HG03460 (cell line): ENCODE measurements at regions not wholly inside any gene's neighbourhood (a gene's known extent, or its start where the extent isn't known, plus 50 kb on each side); places are given as distances from the start of the nearest gene placed in this dataset.
"Not testable (repeated sequence)": the region's sequence is repeated elsewhere in the genome, so short reads cannot be mapped to it uniquely, and the experiment has no call there.

Experiments
- ATAC-seq: cut with Tn5 transposase; IDR thresholded peaks from one replicate; pipeline ENCODE4 v1.9.1; 2021; ENCODE audit not compliant: unreplicated experiment

DNA sequence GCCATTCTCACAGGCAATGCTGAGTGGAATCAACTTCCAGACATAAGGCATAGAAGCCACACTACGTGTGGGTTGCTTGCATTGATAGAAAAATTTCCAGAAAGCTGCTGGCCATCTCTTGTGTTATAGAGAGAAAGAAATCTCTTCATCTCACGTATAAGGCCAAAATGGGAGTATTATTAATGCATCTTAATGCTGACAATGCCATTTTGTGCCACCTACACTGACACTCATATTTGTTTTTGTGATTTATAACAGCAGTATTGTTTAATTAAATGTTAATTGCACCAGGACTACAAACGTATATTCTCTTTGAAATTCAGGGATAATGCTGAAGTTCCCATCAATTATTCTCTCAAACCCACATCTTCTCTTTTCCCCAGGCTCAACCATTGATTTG, 56.1 kb upstream of the TMEM132D start:
- ATAC-seq: no peak

DNA sequence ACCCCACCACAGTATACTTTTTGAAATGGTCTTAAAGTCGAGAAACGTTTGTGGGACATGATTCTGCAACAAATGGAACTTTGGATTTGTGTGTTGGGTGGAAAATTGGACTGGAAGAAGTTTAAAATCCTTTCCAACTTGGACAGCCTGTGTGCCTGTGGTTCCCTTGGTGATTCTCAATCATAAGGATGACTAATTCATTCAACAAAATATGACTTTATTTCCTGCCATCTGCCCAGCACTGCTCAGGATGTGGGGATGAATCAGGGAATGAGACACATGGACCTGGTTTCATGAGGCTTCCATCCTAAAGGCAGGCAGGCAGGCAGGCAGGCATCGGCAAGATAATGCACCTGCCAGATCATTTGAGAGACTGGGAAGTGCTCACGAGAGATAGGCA, 57.3 kb upstream of the TMEM132D start:
- ATAC-seq: no peak

DNA sequence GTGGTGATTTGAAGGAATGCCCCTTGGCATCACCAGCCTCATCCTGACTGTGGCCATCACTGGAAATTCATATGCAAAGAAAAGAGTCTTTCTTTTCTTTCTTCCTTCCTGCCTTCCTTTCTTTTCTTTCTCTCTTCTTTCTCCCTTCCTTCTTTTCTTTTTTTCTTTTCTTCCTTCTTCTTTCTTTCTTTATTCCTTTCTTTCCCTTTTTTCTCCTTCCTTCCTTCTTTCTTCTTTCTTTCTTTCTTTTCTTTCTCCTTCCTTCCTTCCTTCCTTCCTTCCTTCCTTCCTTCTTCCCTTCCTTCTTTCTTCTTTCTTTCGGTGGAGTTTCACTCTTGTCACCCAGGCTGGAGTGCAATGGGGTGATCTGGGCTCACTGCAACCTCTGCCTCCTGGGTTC, 58.0 kb upstream of the TMEM132D start:
- ATAC-seq: no peak

DNA sequence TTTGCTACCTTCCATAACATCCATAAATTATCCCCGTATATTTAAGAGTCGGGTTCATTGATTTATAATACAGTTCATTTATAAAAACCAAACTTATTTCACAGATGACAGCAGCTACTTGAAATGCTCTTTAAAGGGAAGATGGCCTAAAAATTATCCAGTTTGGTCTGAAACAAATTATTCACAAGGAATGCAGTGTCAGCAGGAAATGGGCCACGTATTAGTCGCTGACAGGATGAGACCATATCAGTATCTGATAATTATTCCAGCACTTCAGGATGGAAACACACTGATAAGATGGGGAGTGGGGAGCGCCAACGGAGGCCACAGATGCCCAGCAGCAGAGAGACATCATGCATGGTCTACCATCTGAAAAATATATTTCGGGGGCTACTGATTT, 60.5 kb upstream of the TMEM132D start:
- ATAC-seq: no peak

DNA sequence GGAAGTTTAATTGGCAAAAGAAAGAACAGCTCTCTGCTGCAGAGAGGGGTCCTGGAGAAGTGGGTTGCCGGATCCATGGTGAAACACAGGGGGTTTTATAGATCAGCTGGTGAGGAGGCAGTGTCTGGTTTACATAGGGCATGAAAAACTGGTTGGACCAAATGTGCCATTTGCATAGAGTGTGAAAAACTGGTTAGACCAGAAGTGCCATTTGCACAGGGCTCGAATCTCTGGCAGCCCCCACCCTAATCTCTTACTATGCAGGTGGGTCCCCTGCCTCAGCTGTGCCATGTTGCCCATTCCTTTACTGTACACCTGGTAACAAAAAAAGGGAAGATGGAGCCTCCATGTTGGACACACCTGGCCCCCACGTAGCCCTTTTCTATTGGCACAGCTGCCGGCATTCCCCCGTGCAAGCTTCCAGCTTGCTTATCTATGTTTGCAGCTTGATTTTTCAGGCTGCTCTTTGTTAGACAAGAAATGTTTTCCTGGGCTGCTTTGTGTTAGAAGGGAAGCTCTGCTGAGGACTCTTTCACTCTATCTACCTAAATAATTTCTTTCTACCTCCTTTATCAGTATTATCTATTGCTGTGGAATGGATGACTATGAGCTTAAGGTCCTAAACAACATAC, 61.1 kb upstream of the TMEM132D start:
- no peak for ATAC-seq

DNA sequence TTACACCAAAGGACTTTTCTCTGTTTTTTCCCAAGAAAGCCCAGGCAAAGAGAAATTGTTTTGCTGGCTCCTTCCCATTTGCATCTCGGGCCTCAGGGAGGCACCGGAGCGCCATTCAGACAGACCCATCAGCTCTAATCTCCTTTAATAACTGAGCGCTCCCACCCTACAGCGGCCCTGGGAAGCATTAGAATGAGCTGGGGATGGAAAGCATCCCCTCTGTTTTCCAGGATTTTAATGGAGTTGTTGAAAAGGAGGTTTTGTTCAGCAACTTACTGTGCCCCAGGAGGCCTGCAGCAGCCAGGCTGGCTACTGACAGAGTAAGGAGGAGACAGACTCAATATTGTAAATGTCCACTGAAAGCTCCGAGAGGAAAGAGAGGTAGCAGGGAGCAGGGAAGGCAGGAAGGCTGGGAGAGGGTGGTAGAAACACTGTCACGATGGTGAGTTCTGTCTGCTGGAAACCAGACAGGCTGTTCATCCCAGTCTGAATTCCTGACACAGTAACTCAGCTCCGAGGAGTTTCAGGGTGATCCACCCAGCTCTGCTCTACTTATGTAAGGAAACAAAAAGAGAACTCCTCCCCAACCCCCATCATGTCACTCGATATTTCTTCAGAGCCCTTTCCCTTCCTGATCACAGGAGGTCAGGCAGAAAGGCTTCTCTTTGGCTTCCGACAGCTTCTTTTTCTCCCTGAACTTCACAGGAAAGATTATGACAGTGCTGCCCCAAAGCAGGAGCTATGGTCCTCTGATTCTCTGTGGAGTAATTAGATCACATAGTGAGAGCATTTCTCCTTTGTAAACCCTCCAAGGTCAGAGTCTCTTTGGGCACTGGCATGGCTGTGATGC, 62.5 kb upstream of the TMEM132D start:
- ATAC-seq: no peak

DNA sequence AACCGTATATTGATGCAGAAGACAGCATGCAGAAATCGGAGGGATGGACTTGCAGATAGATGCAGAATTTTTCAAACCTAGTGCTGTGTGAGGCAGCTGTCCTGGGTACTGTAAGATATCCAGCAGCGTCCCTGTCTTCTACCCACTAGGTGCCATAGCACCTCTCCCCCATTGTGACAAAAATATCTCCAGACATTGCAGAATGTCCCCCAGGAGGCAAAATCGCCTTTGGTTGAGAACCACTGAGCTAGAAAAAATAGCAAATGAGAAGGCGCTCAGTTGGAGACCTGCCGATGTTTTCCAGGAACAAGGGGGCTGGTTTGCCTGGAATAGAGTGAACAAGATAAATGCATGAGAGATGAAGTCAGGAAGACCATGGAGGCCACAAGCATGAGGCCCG, 67.9 kb upstream of the TMEM132D start:
- no peak for ATAC-seq

DNA sequence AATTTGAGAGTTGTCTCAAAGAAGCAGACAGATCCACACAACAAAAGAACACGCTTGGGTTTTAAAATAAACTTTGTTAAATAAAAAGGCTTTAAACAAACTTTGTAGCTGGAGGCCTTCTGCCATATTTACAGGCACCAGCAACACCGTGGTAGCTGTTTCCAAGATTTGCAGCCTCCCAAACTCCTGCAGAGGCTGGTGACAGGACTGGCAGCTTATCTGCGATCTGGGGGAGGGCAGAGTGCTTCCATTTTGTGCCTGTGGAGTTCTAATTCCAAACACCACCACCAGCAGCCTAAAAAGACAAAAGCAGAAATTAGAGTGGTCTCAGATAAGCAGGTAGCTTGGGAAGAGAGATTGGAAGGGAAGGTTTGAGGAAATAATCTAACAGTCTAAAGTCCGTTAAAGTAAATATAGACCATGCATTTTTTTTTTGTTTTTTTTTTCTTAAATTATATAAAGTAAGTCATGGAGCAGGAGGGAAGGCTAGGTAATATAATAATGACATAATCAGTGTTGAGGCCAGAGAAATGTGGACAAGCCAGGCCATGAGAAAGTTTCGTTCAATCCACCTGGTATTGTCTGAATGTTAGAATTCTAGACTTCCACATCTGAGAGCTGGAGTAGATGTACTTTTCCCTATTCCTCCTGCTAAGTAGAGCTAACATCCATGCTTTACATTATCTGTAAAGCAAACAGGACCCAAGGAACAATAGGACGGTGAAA, 69.6 kb upstream of the TMEM132D start:
- no peak for ATAC-seq

DNA sequence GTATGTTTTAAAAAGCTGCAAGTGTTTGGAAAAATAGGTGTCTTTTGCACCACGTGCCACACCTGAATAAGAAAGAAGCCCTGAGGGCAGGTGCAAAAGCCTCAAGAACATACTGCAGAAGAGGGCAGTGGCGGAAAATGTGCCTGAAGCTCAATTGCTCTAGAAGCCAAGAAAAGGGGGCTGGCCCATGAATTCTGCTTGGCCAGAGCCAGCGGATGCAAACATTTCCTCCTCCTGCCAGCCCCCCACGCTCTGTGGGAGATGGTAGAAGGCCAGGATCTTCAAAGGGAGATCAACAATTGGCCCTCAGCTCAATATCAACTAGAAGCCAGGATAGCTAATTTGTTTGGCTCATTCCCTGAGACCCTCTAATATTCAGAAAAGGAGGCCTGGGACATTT, 80.3 kb upstream of the TMEM132D start:
- no peak for ATAC-seq

DNA sequence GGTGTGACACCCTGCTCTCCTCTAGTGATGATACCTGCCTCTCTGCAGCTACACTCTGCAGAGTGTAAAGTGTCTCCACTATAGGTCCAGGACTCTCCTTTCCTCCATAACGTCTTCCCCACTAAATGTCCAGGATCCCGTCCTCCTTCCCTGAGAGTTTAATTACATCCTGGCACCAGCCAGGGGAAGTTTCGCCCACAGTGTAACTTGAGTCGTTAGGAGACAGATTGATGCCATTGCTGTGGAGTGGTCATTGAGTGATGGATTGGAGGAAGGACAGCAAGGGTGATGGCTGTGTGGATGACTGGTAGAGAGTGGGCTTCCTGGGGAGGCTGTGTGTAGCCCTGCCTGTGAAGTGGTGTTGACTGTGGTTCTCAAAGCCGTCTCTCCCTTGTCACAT, 84.0 kb upstream of the TMEM132D start:
- ATAC-seq: no peak

DNA sequence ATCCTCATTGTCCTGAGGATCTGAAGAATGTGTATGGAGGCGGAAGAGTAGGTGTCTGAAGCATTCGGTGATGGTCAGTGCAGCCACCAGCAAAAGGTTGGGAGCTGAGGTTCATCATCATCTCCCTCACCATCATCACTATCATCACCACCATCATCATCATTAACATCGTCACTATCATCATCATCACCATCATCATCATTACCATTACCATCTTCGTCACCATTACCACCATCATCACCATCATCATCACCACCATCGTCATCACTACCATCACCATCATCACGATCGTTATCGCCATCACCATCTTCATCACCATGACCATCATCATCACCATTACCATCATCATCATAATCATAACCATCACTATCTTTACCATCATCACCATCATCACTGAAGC, 90.8 kb upstream of the TMEM132D start:
- ATAC-seq: no peak

DNA sequence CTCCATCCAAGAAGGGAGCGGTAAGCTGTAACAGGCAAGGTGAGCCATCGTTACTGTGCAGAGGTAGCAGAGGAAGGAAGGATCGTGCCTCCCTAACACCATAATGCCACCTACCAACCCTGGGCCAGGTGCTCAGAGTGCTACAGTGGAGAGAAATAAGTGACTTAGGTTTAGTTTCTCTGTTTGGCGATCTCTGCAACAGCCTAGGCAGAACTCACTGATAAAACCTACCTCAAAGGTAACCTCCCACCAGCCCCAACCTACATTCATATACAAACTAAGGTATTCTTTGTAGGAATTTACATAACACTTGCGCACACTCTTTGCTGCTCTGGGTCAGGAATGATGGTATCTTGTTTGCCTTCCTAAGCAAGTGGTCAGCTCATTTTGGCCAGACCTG, 93.4 kb upstream of the TMEM132D start:
- no peak for ATAC-seq

DNA sequence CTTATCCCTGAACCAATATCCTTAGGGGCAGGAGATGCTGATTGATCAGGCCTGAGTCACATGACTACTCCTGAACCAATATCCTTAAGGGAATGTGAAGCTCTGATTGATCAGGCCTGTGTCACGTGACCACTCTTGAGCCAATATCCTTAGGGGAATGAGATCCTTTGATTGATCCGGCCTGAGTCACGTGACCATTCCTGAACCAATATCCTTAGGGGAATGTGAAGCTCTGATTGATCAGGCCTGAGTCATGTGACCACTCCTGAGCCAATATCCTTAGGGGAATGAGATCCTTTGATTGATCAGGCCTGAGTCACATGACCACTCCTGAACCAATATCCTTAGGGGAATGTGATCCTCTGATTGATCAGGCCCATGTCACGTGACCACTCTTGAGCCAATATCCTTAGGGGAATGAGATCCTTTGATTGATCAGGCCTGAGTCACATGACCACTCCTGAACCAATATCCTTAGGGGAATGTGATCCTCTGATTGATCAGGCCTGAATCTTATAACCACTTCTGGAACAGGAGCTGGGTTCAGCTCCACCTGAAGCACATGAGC, 100.6 kb upstream of the TMEM132D start:
- ATAC-seq: not testable (repeated sequence)

DNA sequence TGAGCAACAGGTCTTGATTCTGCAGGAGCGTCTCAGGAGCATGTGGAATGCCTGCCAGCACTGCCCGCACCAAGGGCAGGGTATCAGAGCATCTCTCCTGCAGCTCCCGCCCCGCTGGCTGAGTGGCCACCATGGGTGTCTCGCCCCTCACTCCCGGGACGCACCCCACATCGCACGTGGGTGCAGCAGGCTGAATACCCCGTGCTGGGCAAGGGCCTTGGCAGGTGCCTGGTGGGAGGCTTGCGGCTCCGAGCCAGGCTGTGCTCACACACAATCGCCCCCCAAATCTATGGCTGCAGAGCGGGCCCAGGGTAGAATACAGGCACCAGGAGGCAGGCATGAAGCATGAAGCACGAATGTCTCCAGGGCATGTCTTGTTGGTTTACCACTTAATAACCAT, 103.9 kb upstream of the TMEM132D start:
- ATAC-seq: no peak

DNA sequence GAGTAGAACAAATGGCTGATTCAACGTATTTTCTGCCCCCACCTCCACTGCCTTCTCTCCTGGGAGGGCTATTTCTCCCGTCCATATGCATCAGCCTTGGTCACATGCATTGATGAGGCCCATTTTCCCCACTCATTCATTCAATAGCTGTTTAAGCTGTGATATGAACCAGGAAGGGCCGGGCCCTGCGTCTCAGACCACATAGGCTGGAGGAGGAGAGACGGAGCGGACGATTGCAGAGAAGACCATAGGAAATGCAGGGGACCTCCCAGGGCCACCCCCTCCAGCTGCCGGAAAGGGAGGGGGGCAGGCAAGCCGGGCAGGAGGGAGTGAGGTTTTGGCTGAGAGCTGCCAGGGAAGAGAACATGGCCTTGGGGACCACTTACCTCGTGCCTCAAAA, 104.4 kb upstream of the TMEM132D start:
- ATAC-seq: no peak

DNA sequence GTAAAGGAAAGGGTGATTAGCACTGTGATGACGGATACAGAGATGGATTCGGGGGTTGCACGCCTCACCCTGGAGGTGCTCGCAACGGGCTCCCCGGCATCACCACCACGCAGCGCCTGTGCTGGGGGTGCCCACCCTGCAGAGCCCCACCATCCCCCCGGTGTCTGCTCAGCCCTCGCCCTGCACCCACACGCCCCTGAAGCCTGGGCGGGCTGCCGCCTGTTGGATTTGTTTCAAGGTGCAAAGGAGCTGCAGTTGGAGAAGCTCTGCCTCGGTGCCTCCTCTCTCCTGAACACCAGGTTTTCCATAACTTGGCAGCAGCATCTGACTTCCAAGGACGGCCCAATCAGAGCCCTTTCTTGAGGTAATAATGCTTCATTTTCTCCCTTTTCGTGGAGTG, 106.1 kb upstream of the TMEM132D start:
- ATAC-seq: no peak

DNA sequence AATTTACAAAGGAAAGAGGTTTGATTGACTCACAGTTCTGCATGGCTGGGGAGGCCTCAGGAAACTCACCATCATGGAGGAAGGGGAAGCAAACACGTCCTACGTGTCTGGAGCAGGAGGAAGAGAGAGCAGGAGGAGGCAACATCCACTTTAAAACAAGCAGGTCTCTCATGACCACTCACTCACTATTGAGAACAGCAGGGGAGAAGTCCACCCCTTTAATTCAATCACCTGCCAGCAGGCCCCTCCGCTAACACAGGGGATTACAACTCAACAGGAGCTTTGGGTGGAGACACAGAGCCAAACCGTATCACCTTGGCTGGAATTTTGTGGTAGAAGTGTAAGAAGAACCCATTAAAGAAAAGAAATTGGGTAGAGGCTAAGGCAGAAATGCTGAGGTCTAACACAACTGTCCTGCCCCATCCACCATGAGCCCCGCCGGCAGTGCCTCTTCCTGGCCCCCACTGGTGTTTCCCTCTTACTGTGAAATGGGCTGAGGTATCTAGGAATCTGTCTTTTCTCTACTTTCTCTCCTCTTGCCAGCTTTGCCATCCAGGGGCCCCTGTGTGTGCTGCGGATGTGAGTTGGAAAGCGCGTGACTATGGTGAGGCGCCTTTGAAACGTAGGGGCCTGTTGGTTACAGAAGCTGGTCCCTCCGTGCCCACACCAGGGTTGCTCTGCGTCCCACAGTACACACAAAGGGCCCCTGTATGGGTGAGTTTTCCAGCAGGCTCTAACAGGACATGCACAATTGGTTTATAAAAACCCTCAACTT, 108.0 kb upstream of the TMEM132D start:
- no peak for ATAC-seq

DNA sequence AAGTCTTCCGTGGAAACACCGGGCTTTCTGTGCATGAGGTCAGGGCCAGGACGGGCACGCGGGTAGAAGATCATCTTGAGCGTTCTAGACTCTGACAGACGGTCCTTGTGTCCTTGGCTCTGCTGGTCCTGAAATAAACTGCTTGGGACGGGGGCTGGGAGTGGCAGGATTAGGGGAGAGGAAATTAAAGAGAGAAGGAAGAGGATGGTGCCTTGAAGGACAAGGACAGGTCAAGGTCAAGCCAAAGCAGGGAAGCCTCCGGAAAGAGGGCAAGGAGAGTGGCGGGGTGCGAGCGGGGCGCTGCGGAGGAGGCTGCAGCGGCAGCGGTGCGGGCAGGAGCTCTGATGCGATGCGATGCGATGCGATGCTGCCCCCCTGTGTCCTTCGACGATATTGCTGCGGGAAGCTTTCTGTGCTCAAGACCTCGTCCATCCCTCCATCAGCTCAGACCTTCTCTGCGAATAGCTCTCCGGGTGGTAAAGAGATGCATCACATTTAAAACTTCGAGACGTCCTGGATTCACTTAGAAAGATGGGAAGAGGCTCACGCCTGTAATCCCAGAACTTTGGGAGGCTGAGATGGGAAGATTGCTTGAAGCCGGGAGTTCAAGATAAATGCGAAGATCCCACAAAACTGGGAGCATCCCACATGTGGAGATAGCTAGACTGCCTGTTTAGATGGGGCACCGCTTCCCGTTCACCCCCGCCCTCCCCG, 110.1 kb upstream of the TMEM132D start:
- peak; percentile 71 for ATAC-seq

DNA sequence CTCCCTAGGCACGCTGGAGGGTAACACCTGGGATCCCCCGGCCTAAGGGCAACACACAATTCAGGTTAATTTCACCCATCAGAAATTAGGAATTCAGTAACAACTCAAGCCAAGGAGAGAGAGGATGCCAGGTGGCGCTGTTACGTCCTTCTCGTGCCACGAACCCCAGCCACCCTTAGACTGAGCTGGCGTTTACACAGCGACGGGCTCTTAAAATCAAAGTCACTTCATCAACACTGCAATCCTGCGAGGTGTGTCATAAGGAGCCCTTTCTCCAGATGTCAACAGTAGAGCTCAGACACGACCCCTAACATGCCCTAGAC, 110.6 kb upstream of the TMEM132D start:
- ATAC-seq: no peak

DNA sequence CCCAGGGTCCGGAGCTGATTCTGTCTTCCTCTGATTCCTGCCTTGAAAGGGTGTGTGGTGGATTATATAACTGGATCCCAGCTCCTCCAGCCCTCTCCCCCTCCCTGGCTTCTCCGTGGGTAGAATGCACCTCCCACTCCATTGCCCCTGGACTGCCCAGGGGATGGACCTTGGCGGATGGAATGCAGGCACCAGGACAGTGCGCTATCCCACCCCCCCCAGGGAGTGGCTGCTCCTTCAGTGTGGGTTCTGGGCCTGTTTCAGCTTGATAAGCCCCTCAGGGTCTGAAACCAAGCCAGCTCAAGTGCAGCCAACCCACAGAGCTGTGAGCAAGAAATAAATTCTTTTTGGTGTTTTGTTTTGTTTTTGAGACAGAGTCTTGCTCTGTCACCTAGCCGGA, 112.4 kb upstream of the TMEM132D start:
- ATAC-seq: no peak

DNA sequence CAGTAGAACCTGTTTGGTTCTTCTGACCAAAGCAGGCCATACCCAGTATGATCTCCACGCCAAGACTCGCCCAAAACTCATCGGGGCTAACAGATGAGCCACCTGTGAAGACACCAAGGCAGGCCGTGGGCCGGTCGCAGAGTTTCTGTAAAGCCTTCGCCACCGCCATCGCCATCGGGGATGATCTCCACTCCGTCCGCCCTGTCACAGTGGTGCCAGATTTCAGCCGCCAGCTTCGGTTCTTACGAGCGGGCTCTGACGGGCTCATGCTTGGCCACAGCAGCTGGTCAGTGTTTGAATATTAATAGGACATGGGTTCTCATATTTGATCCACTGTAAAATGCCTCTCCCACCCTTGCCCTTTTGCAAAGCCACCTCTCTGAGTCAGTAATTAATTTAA, 113.2 kb upstream of the TMEM132D start:
- ATAC-seq: no peak
